Ishikawa (cell line): ENCODE measurements at regions not wholly inside any gene's neighbourhood (a gene's known extent, or its start where the extent isn't known, plus 50 kb on each side); places are given as distances from the start of the nearest gene placed in this dataset.

Experiments
- CEBPB ChIP-seq: IDR thresholded peaks from 2 replicates; pipeline ENCODE4 v1.6.1; 2012
- CREB1 ChIP-seq: IDR thresholded peaks from 2 replicates; pipeline ENCODE4 v1.6.1; 2012; ENCODE audit warnings: low read depth
- EGR1 ChIP-seq: IDR thresholded peaks from 2 replicates; pipeline ENCODE4 v1.6.1; 2012
- EP300 ChIP-seq: IDR thresholded peaks from 2 replicates; pipeline ENCODE4 v1.6.1; 2012; ENCODE audit warnings: borderline replicate concordance
- FOXM1 ChIP-seq: IDR thresholded peaks from 2 replicates; pipeline ENCODE4 v1.6.1; 2012; ENCODE audit warnings: low read depth, borderline replicate concordance
- NFIC ChIP-seq: IDR thresholded peaks from 2 replicates; pipeline ENCODE4 v1.6.1; 2012
- RAD21 ChIP-seq: IDR thresholded peaks from 2 replicates; pipeline ENCODE4 v1.6.1; 2012; ENCODE audit warnings: low read depth
- REST ChIP-seq: IDR thresholded peaks from 2 replicates; pipeline ENCODE4 v1.6.1; 2012; ENCODE audit warnings: low read depth, mild to moderate bottlenecking
- TAF1 ChIP-seq: IDR thresholded peaks from 2 replicates; pipeline ENCODE4 v1.6.1; 2012; ENCODE audit warnings: low read depth, mild to moderate bottlenecking
- TCF12 ChIP-seq: IDR thresholded peaks from 2 replicates; pipeline ENCODE4 v1.6.1; 2012; ENCODE audit warnings: low read depth
- TEAD4 ChIP-seq: IDR thresholded peaks from 2 replicates; pipeline ENCODE4 v1.6.1; 2012
- YY1 ChIP-seq: IDR thresholded peaks from 2 replicates; pipeline ENCODE4 v1.6.1; 2012; ENCODE audit warnings: low read depth
- ZBTB7A ChIP-seq: IDR thresholded peaks from 2 replicates; pipeline ENCODE4 v1.6.1; 2012; ENCODE audit warnings: low read depth
- TF ChIP-seq, protein P1 (sequence below): IDR thresholded peaks from 2 replicates; pipeline ENCODE4 v1.6.1; 2012

DNA sequence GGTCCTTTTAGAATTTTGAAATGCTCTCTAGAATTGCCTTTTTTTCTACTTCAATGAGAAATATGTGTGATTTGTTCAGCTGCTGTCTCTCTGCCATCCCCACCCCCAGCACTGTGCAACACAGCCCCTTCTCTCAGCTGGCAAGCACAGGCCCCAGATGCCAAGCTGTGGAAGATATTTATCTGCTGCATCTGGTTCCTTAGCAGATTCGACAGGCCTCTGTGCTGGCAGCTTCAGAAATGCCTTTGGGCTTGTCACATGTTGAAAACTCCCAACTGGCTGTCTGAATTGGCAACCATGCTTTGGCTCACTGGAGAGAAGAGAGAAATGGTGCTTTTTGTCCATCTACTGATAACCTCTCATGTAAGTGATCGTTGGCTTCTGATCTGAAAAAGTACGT, 206.7 kb upstream of the C1orf87 start:
- TF ChIP-seq TEAD4: no peak
- TF ChIP-seq ZBTB7A: no peak
- TF ChIP-seq REST: no peak
- TF ChIP-seq EGR1: no peak
- TF ChIP-seq YY1: no peak
- no peak for TF ChIP-seq FOXM1
- TF ChIP-seq, protein P1, sequence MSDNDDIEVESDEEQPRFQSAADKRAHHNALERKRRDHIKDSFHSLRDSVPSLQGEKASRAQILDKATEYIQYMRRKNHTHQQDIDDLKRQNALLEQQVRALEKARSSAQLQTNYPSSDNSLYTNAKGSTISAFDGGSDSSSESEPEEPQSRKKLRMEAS: no peak
- no peak for TF ChIP-seq RAD21
- no peak for TF ChIP-seq CEBPB
- no peak for TF ChIP-seq TCF12
- TF ChIP-seq TAF1: no peak
- TF ChIP-seq EP300: no peak
- TF ChIP-seq CREB1: no peak
- no peak for TF ChIP-seq NFIC
